Chondrocyte (in vitro differentiated cells): ENCODE measurements at regions not wholly inside any gene's neighbourhood (a gene's known extent, or its start where the extent isn't known, plus 50 kb on each side); places are given as distances from the start of the nearest gene placed in this dataset.

Experiments
- DNase-seq: peaks from one replicate; pipeline ENCODE4 v3.0.0; 2021; ENCODE audit warnings: mixed read lengths, low spot score
- H3K27ac Mint-ChIP-seq: one replicate; pipeline ENCODE4 v1.8.0; 2021; ENCODE audit warnings: mild to moderate bottlenecking, moderate library complexity, mixed read lengths; ENCODE audit not compliant: unreplicated experiment
- H3K27me3 Mint-ChIP-seq: 2 replicates; pipeline ENCODE4 v1.8.0; 2021; ENCODE audit warnings: low read depth, mixed read lengths
- H3K36me3 Mint-ChIP-seq: 2 replicates; pipeline ENCODE4 v1.8.0; 2021; ENCODE audit warnings: low read depth, mixed read lengths
- H3K4me1 Mint-ChIP-seq: 2 replicates; pipeline ENCODE4 v1.8.0; 2021; ENCODE audit warnings: low read depth, mild to moderate bottlenecking, mixed read lengths
- H3K4me3 Mint-ChIP-seq: one replicate; pipeline ENCODE4 v1.8.0; 2021; ENCODE audit warnings: mild to moderate bottlenecking, moderate library complexity, mixed read lengths; ENCODE audit not compliant: unreplicated experiment
- H3K9me3 Mint-ChIP-seq: 2 replicates; pipeline ENCODE4 v1.8.0; 2021; ENCODE audit warnings: low read depth, mixed read lengths
- TF ChIP-seq, protein P1 (sequence below): fragments of 200-600 bp; sonication (generic); IDR thresholded peaks from 2 replicates; pipeline ENCODE4 v1.5.0; 2021; ENCODE audit warnings: antibody characterized with exemption, mild to moderate bottlenecking, moderate library complexity

DNA sequence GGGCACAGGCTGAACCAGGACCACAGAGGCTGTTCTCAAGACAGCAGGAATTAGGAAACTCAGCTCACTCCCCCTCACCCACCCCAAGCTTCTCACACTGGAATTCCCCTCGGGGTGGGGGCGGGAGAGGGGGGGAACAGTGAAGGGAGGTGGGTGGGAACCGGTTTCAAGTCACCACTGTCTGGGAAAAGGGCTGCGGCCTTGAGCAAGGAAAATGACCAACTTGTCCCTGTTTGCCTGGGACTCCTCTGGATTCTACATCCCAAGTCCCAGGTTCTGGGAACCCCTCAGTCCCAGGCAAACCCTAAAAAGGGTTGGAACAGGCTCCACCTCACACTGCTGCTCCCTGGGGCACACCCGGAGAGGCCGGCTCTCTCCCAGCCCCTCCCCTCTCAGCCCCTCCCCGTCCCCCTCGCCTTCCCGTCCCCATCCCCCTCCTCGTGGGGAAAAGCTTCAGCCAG is 230.7 kb downstream of the TFAP2C start:
- TF ChIP-seq, protein P1, sequence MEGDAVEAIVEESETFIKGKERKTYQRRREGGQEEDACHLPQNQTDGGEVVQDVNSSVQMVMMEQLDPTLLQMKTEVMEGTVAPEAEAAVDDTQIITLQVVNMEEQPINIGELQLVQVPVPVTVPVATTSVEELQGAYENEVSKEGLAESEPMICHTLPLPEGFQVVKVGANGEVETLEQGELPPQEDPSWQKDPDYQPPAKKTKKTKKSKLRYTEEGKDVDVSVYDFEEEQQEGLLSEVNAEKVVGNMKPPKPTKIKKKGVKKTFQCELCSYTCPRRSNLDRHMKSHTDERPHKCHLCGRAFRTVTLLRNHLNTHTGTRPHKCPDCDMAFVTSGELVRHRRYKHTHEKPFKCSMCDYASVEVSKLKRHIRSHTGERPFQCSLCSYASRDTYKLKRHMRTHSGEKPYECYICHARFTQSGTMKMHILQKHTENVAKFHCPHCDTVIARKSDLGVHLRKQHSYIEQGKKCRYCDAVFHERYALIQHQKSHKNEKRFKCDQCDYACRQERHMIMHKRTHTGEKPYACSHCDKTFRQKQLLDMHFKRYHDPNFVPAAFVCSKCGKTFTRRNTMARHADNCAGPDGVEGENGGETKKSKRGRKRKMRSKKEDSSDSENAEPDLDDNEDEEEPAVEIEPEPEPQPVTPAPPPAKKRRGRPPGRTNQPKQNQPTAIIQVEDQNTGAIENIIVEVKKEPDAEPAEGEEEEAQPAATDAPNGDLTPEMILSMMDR = no peak
- Mint-ChIP-seq H3K27me3 (no peaks in the 10 kb centered on the region), H3K4me1 (peaks cover 32% of the 10 kb centered on the region), H3K27ac (peak overlapping the region; percentile 24), H3K9me3 (no peaks in the 10 kb centered on the region), H3K36me3 (no peaks in the 10 kb centered on the region), H3K4me3 (no peak overlapping the region)
- DNase-seq = no peak

DNA sequence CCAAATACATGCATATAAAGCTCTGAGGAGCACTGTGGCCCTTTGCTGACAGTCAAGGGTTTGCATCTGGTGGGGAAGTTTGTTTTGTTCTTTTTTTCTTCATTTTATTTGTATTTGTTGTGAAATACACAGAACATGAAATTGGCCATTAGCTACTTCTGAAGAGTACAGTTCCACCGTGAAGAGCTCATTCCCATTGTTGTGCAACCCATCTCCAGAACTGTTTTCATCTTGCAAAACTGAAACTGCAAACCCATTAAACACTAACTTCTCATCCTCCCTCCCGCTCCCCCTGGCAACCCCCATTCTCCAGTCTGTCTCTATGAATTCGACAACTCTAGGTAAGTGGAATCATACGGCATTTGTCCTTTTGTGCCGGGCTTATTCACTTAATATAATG is 231.3 kb downstream of the TFAP2C start:
- Mint-ChIP-seq H3K27ac (peak overlapping the region; percentile 23), H3K4me3 (no peak overlapping the region), H3K4me1 (peaks cover 32% of the 10 kb centered on the region), H3K36me3 (no peaks in the 10 kb centered on the region), H3K9me3 (no peaks in the 10 kb centered on the region), H3K27me3 (no peaks in the 10 kb centered on the region)
- TF ChIP-seq, protein P1 = no peak
- no peak for DNase-seq

DNA sequence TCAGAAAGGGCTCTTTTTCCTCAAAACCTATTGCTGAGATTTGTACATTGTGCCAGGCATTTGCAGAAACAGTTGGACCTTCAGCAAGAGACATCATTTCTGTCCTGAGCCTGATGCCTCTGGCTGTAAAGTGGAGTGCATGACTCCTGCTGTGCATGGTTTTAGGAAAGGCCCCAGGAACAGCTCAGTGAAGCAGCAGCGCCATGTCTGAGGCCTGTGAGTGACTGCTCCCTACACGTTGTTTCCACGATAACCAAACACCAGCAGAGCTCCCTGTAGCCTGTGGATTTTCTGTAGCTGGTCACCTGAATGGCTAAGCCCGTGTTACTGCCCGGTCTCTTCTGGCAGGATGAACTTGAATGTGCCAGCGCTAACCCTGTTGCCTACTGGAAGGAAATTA is 232.5 kb downstream of the TFAP2C start:
- no peak overlapping the region for H3K4me3 Mint-ChIP-seq
- no peaks in the 10 kb centered on the region for H3K27me3 Mint-ChIP-seq

DNA sequence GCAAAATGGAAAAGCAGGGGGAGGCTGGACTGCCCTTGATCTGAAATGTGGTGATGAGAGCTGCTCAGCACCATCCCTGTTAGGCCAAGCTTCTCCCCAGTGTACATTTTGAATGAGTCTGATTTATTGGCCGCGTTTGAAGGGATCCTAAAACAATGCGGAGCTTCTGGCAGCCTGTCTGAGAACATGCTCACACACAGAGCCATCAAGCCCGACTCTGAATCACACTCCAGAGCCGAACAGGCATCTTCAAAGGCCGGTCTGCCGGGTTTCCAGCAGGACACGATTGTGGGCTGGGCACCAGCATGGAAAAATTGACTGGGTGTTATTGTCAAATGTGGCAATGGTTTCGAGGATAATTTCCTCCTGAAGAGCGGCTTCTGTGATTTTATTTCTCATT is 235.9 kb downstream of the TFAP2C start:
- H3K9me3 Mint-ChIP-seq = peaks cover 5% of the 10 kb centered on the region
- H3K4me3 Mint-ChIP-seq = no peak overlapping the region
- H3K36me3 Mint-ChIP-seq = no peaks in the 10 kb centered on the region
- DNase-seq = no peak
- TF ChIP-seq, protein P1 = no peak
- no peaks in the 10 kb centered on the region for H3K27me3 Mint-ChIP-seq
- H3K27ac Mint-ChIP-seq = no peak overlapping the region
- peaks cover 17% of the 10 kb centered on the region for H3K4me1 Mint-ChIP-seq

More for the DNA sequence above, 232.5 kb downstream of the TFAP2C start:
- Mint-ChIP-seq H3K4me1 (peaks cover 32% of the 10 kb centered on the region), H3K36me3 (no peaks in the 10 kb centered on the region), H3K9me3 (no peaks in the 10 kb centered on the region), H3K27ac (no peak overlapping the region)
- no peak for DNase-seq
- TF ChIP-seq, protein P1 = no peak

DNA sequence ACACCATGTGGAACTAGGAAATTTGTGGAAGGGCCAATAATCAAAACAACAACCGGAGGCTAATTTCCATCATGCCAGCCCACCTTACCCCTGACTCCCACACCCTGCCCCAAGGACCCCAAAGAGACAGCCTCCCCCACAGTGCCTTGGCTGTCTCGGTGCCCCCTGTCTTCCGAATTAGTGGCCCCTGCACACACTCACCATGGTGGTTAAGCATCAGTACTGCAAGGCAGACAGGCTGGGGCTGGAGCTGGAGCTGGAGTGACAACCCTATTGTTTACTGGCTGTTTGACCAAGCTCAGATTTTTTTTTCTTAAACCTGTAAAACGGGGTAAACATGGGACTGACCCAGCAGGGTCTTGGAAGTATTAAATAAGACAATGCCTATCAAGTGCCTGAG is 238.0 kb downstream of the TFAP2C start:
- DNase-seq = no peak
- no peak overlapping the region for H3K27ac Mint-ChIP-seq
- H3K27me3 Mint-ChIP-seq = no peaks in the 10 kb centered on the region
- H3K36me3 Mint-ChIP-seq = peaks cover 2% of the 10 kb centered on the region
- peaks cover 5% of the 10 kb centered on the region for H3K9me3 Mint-ChIP-seq
- H3K4me1 Mint-ChIP-seq = no peaks in the 10 kb centered on the region
- TF ChIP-seq, protein P1 = no peak
- H3K4me3 Mint-ChIP-seq = no peak overlapping the region
